ENCODE measurements at regions not wholly inside any gene's neighbourhood (a gene's known extent, or its start where the extent isn't known, plus 50 kb on each side); places are given as distances from the start of the nearest gene placed in this dataset.

- Histone ChIP-seq H3K27ac (ENCODE audit: low read depth in 1 of 2, low read length in 1 of 2) (no peak overlapping the region), H3K36me3 (ENCODE audit: control insufficient read depth in 2 of 2, insufficient read depth in 2 of 2, low read length in 1 of 2) (no peaks in the 10 kb centered on the region), H3K4me1 (ENCODE audit: control insufficient read depth in 2 of 2, insufficient read depth in 2 of 2, low read length in 2 of 2) (no peaks in the 10 kb centered on the region), H3K9me3 (ENCODE audit: control insufficient read depth in 2 of 2, insufficient read depth in 1 of 2, low read length in 1 of 2) (peaks cover 0 to 2% of the 10 kb centered on the region in 2 donors), H3K27me3 (ENCODE audit: control insufficient read depth in 2 of 2, insufficient read depth in 1 of 2, low read length in 1 of 2) (no peaks in the 10 kb centered on the region), H3K4me3 (ENCODE audit: low read length in 2 of 2) (no peak overlapping the region)
- no peak for DNase-seq (ENCODE audit: low read depth in 6 of 9, low spot score in 9 of 9)
- 85% methylated on average over 6 of the region's 6 CpGs for WGBS
Observed at GRCh38 chr12:41910578-41911320, 233.9 kb downstream of the GXYLT1 start.

- Histone ChIP-seq H3K36me3 (ENCODE audit: control insufficient read depth in 2 of 2, insufficient read depth in 2 of 2, low read length in 1 of 2) (no peaks in the 10 kb centered on the region), H3K27ac (ENCODE audit: low read depth in 1 of 2, low read length in 1 of 2) (no peak overlapping the region), H3K9me3 (ENCODE audit: control insufficient read depth in 2 of 2, insufficient read depth in 1 of 2, low read length in 1 of 2) (peaks cover 0 to 2% of the 10 kb centered on the region in 2 donors), H3K4me1 (ENCODE audit: control insufficient read depth in 2 of 2, insufficient read depth in 2 of 2, low read length in 2 of 2) (no peaks in the 10 kb centered on the region), H3K27me3 (ENCODE audit: control insufficient read depth in 2 of 2, insufficient read depth in 1 of 2, low read length in 1 of 2) (no peaks in the 10 kb centered on the region), H3K4me3 (ENCODE audit: low read length in 2 of 2) (no peak overlapping the region)
- 94% methylated on average over 4 of the region's 4 CpGs for WGBS
- DNase-seq (ENCODE audit: low read depth in 6 of 9, low spot score in 9 of 9): no peak
Observed at GRCh38 chr12:41908206-41908605, 236.5 kb downstream of the GXYLT1 start.

- DNase-seq (ENCODE audit: low read depth in 6 of 9, low spot score in 9 of 9): no peak
- Histone ChIP-seq H3K9me3 (ENCODE audit: control insufficient read depth in 2 of 2, insufficient read depth in 1 of 2, low read length in 1 of 2) (peaks cover 0 to 2% of the 10 kb centered on the region in 2 donors), H3K36me3 (ENCODE audit: control insufficient read depth in 2 of 2, insufficient read depth in 2 of 2, low read length in 1 of 2) (no peaks in the 10 kb centered on the region), H3K27me3 (ENCODE audit: control insufficient read depth in 2 of 2, insufficient read depth in 1 of 2, low read length in 1 of 2) (no peaks in the 10 kb centered on the region), H3K4me3 (ENCODE audit: low read length in 2 of 2) (no peak overlapping the region), H3K4me1 (ENCODE audit: control insufficient read depth in 2 of 2, insufficient read depth in 2 of 2, low read length in 2 of 2) (no peaks in the 10 kb centered on the region), H3K27ac (ENCODE audit: low read depth in 1 of 2, low read length in 1 of 2) (no peak overlapping the region)
Observed at GRCh38 chr12:41907550-41907949, 237.1 kb downstream of the GXYLT1 start.

GRCh38 chr12:41907021-41907420 is 237.7 kb downstream of the GXYLT1 start:
- 31% methylated on average over 10 of the region's 10 CpGs for WGBS
- H3K27me3 ChIP-seq (ENCODE audit: control insufficient read depth in 2 of 2, insufficient read depth in 1 of 2, low read length in 1 of 2): no peaks in the 10 kb centered on the region
- H3K27ac ChIP-seq (ENCODE audit: low read depth in 1 of 2, low read length in 1 of 2): no peak overlapping the region
- H3K36me3 ChIP-seq (ENCODE audit: control insufficient read depth in 2 of 2, insufficient read depth in 2 of 2, low read length in 1 of 2): no peaks in the 10 kb centered on the region
- H3K4me3 ChIP-seq (ENCODE audit: low read length in 2 of 2): no peak overlapping the region
- H3K4me1 ChIP-seq (ENCODE audit: control insufficient read depth in 2 of 2, insufficient read depth in 2 of 2, low read length in 2 of 2): no peaks in the 10 kb centered on the region
- peaks cover 0 to 2% of the 10 kb centered on the region in 2 donors for H3K9me3 ChIP-seq (ENCODE audit: control insufficient read depth in 2 of 2, insufficient read depth in 1 of 2, low read length in 1 of 2)
- DNase-seq (ENCODE audit: low read depth in 6 of 9, low spot score in 9 of 9): no peak

GRCh38 chr12:41905759-41906297 is 238.8 kb downstream of the GXYLT1 start:
- Histone ChIP-seq H3K36me3 (ENCODE audit: control insufficient read depth in 2 of 2, insufficient read depth in 2 of 2, low read length in 1 of 2) (no peaks in the 10 kb centered on the region), H3K4me1 (ENCODE audit: control insufficient read depth in 2 of 2, insufficient read depth in 2 of 2, low read length in 2 of 2) (no peaks in the 10 kb centered on the region), H3K27ac (ENCODE audit: low read depth in 1 of 2, low read length in 1 of 2) (no peak overlapping the region), H3K4me3 (ENCODE audit: low read length in 2 of 2) (no peak overlapping the region), H3K9me3 (ENCODE audit: control insufficient read depth in 2 of 2, insufficient read depth in 1 of 2, low read length in 1 of 2) (peaks cover 0 to 2% of the 10 kb centered on the region in 2 donors), H3K27me3 (ENCODE audit: control insufficient read depth in 2 of 2, insufficient read depth in 1 of 2, low read length in 1 of 2) (no peaks in the 10 kb centered on the region)
- WGBS: 97% methylated on average over 6 of the region's 6 CpGs
- DNase-seq (ENCODE audit: low read depth in 6 of 9, low spot score in 9 of 9): no peak

- no peak overlapping the region for H3K4me3 ChIP-seq (ENCODE audit: low read length in 2 of 2)
- H3K27ac ChIP-seq (ENCODE audit: low read depth in 1 of 2, low read length in 1 of 2): no peak overlapping the region
- H3K36me3 ChIP-seq (ENCODE audit: control insufficient read depth in 2 of 2, insufficient read depth in 2 of 2, low read length in 1 of 2): no peaks in the 10 kb centered on the region
- DNase-seq (ENCODE audit: low read depth in 6 of 9, low spot score in 9 of 9): no peak
- WGBS: 88% methylated on average over 7 of the region's 7 CpGs
- H3K4me1 ChIP-seq (ENCODE audit: control insufficient read depth in 2 of 2, insufficient read depth in 2 of 2, low read length in 2 of 2): no peaks in the 10 kb centered on the region
- peaks cover 0 to 2% of the 10 kb centered on the region in 2 donors for H3K9me3 ChIP-seq (ENCODE audit: control insufficient read depth in 2 of 2, insufficient read depth in 1 of 2, low read length in 1 of 2)
- no peaks in the 10 kb centered on the region for H3K27me3 ChIP-seq (ENCODE audit: control insufficient read depth in 2 of 2, insufficient read depth in 1 of 2, low read length in 1 of 2)
Observed at GRCh38 chr12:41905073-41905758, 239.5 kb downstream of the GXYLT1 start.

GRCh38 chr12:41904041-41904440 is 240.6 kb downstream of the GXYLT1 start:
- no peaks in the 10 kb centered on the region for H3K4me1 ChIP-seq (ENCODE audit: control insufficient read depth in 2 of 2, insufficient read depth in 2 of 2, low read length in 2 of 2)
- no peak overlapping the region for H3K27ac ChIP-seq (ENCODE audit: low read depth in 1 of 2, low read length in 1 of 2)
- no peaks in the 10 kb centered on the region for H3K27me3 ChIP-seq (ENCODE audit: control insufficient read depth in 2 of 2, insufficient read depth in 1 of 2, low read length in 1 of 2)
- WGBS: 83% methylated on average over 4 of the region's 4 CpGs
- no peak overlapping the region for H3K4me3 ChIP-seq (ENCODE audit: low read length in 2 of 2)
- DNase-seq (ENCODE audit: low read depth in 6 of 9, low spot score in 9 of 9): no peak
- H3K9me3 ChIP-seq (ENCODE audit: control insufficient read depth in 2 of 2, insufficient read depth in 1 of 2, low read length in 1 of 2): peaks cover 0 to 2% of the 10 kb centered on the region in 2 donors
- H3K36me3 ChIP-seq (ENCODE audit: control insufficient read depth in 2 of 2, insufficient read depth in 2 of 2, low read length in 1 of 2): no peaks in the 10 kb centered on the region

- no peaks in the 10 kb centered on the region for H3K36me3 ChIP-seq (ENCODE audit: control insufficient read depth in 2 of 2, insufficient read depth in 2 of 2, low read length in 1 of 2)
- H3K27ac ChIP-seq (ENCODE audit: low read depth in 1 of 2, low read length in 1 of 2): no peak overlapping the region
- H3K4me1 ChIP-seq (ENCODE audit: control insufficient read depth in 2 of 2, insufficient read depth in 2 of 2, low read length in 2 of 2): no peaks in the 10 kb centered on the region
- no peaks in the 10 kb centered on the region for H3K27me3 ChIP-seq (ENCODE audit: control insufficient read depth in 2 of 2, insufficient read depth in 1 of 2, low read length in 1 of 2)
- no peak for DNase-seq (ENCODE audit: low read depth in 6 of 9, low spot score in 9 of 9)
- peaks cover 0 to 2% of the 10 kb centered on the region in 2 donors for H3K9me3 ChIP-seq (ENCODE audit: control insufficient read depth in 2 of 2, insufficient read depth in 1 of 2, low read length in 1 of 2)
- whole genome bisulfite sequencing: 98% methylated on average over 6 of the region's 6 CpGs
- no peak overlapping the region for H3K4me3 ChIP-seq (ENCODE audit: low read length in 2 of 2)
Observed at GRCh38 chr12:41903014-41903708, 241.5 kb downstream of the GXYLT1 start.

- H3K27ac ChIP-seq (ENCODE audit: low read depth in 1 of 2, low read length in 1 of 2): no peak overlapping the region
- no peak overlapping the region for H3K4me3 ChIP-seq (ENCODE audit: low read length in 2 of 2)
- 97% methylated on average over 1 of the region's 1 CpG for WGBS
- no peaks in the 10 kb centered on the region for H3K27me3 ChIP-seq (ENCODE audit: control insufficient read depth in 2 of 2, insufficient read depth in 1 of 2, low read length in 1 of 2)
- no peaks in the 10 kb centered on the region for H3K36me3 ChIP-seq (ENCODE audit: control insufficient read depth in 2 of 2, insufficient read depth in 2 of 2, low read length in 1 of 2)
- no peak for DNase-seq (ENCODE audit: low read depth in 6 of 9, low spot score in 9 of 9)
- no peaks in the 10 kb centered on the region for H3K9me3 ChIP-seq (ENCODE audit: control insufficient read depth in 2 of 2, insufficient read depth in 1 of 2, low read length in 1 of 2)
- H3K4me1 ChIP-seq (ENCODE audit: control insufficient read depth in 2 of 2, insufficient read depth in 2 of 2, low read length in 2 of 2): no peaks in the 10 kb centered on the region
Observed at GRCh38 chr12:41899577-41899976, 245.1 kb downstream of the GXYLT1 start.

Data from thymus (tissue), 11 donors.